CD4-positive, CD25-positive, alpha-beta regulatory T cell (primary cell): ENCODE measurements at regions not wholly inside any gene's neighbourhood (a gene's known extent, or its start where the extent isn't known, plus 50 kb on each side); places are given as distances from the start of the nearest gene placed in this dataset.

ENCODE experiments used
- ATAC-seq, 2 donors: fragments of 150-1000 bp; cut with Tn5 transposase; one replicate each; pipeline ENCODE4 v1.10.0; 2021; ENCODE audit warnings: low read depth in 2 of 2, moderate number of reproducible peaks in 2 of 2, moderate library complexity in 1 of 2
- DNase-seq, 3 donors: peaks; one replicate each; pipeline versions ENCODE4 v3.0.0 to v3.0.0-alpha.2; 2012 to 2022; ENCODE audit warnings: mixed read lengths in 1 of 3
- H3K27ac ChIP-seq: one replicate; pipeline ENCODE4 v1.7.0; 2013; ENCODE audit warnings: mild to moderate bottlenecking, low read length; ENCODE audit not compliant: insufficient read depth, poor library complexity, severe bottlenecking
- H3K27me3 ChIP-seq: one replicate; pipeline ENCODE4 v1.7.0; 2013; ENCODE audit warnings: low read length; ENCODE audit not compliant: control insufficient read depth, insufficient read depth
- H3K36me3 ChIP-seq: one replicate; pipeline ENCODE4 v1.7.0; 2013; ENCODE audit warnings: mild to moderate bottlenecking, low read length, moderate library complexity; ENCODE audit not compliant: control insufficient read depth, insufficient read depth
- H3K4me1 ChIP-seq: 2 replicates; pipeline ENCODE4 v1.7.0; 2013; ENCODE audit warnings: mild to moderate bottlenecking, low read length; ENCODE audit not compliant: insufficient read depth, control insufficient read depth, poor library complexity, severe bottlenecking
- H3K4me3 ChIP-seq: one replicate; pipeline ENCODE4 v1.7.0; 2013; ENCODE audit warnings: low read depth, mild to moderate bottlenecking, low read length, moderate library complexity
- H3K9me3 ChIP-seq, 2 experiments: 1 replicate in 1 of 2; 2 replicates in 1 of 2; pipeline ENCODE4 v1.7.0; 2013; ENCODE audit warnings: low read length in 2 of 2, mild to moderate bottlenecking in 1 of 2, moderate library complexity in 1 of 2; ENCODE audit not compliant: control insufficient read depth in 2 of 2
- H3K27ac Mint-ChIP-seq, 3 donors: one replicate each; pipeline ENCODE4 v1.8.0; 2020 to 2022; ENCODE audit warnings: mild to moderate bottlenecking in 3 of 3, mixed read lengths in 3 of 3, moderate library complexity in 2 of 3
- H3K27me3 Mint-ChIP-seq: one replicate; pipeline ENCODE4 v1.8.0; 2022; ENCODE audit warnings: mild to moderate bottlenecking, mixed read lengths
- H3K36me3 Mint-ChIP-seq: one replicate; pipeline ENCODE4 v1.8.0; 2020; ENCODE audit warnings: mixed read lengths
- H3K4me1 Mint-ChIP-seq, 4 donors: one replicate each; pipeline ENCODE4 v1.8.0; 2020 to 2022; ENCODE audit warnings: mixed read lengths in 4 of 4, mild to moderate bottlenecking in 1 of 4
- H3K4me3 Mint-ChIP-seq, 4 donors: one replicate each; pipeline ENCODE4 v1.8.0; 2020 to 2022; ENCODE audit warnings: mild to moderate bottlenecking in 4 of 4, mixed read lengths in 4 of 4, moderate library complexity in 3 of 4
- H3K9me3 Mint-ChIP-seq, 7 donors: one replicate each; pipeline ENCODE4 v1.8.0; 2020 to 2022; ENCODE audit warnings: mixed read lengths in 7 of 7, mild to moderate bottlenecking in 3 of 7, moderate library complexity in 2 of 7

DNA sequence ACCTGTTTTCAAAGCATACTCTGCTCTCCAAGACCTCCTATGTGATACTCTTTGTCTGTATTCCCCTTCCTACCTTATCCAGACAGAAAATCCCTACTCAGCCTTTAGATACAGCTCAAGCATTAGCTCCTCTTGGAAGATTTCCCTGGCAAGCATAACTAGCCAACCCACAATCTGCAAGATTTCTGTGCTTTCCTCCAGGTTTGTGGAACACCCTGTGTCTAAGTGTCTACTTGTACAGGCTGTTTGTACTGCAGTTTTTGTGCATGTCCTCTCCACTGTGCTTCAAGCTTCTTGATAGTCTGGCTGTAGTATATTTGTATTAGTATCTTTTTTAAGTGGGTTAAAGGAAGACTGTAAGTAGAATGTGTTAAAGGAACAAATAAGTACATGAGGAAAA lies 203.7 kb downstream of the RFC3 start:
- DNase-seq (no peak), ATAC-seq (no peak)
- Histone ChIP-seq H3K4me1 (no peaks in the 10 kb centered on the region), H3K36me3 (no peaks in the 10 kb centered on the region), H3K4me3 (no peak overlapping the region), H3K27me3 (no peaks in the 10 kb centered on the region), H3K27ac (no peak overlapping the region), H3K9me3 (peaks cover 3 to 9% of the 10 kb centered on the region in 2 experiments)
- no peak overlapping the region for H3K27ac Mint-ChIP-seq
- no peak overlapping the region for H3K4me3 Mint-ChIP-seq
- H3K9me3 Mint-ChIP-seq = peaks cover 0 to 21% (median 7%) of the 10 kb centered on the region in 7 donors
- no peaks in the 10 kb centered on the region for H3K36me3 Mint-ChIP-seq
- no peaks in the 10 kb centered on the region for H3K4me1 Mint-ChIP-seq
- H3K27me3 Mint-ChIP-seq = no peaks in the 10 kb centered on the region

DNA sequence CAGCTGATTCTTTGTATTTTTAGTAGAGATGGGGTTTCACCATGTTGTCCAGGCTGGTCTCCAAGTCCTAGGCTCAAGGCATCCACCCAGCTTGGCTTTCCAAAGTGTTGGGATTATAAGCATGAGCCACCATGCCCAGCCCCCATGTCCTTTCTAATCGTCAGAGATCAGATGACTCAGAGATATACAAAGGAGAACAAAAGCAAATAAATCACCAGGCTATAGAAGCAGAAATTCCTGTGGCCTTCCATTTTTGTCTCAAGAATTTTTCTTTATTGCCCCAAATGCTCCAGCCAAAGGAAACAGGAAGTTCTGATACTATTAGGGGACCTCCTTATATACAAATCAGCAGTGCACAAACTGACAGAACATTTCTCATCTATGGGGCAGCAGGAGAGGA lies 207.8 kb downstream of the RFC3 start:
- no peak overlapping the region for H3K27ac Mint-ChIP-seq
- H3K4me1 ChIP-seq = no peaks in the 10 kb centered on the region
- H3K36me3 Mint-ChIP-seq = no peaks in the 10 kb centered on the region
- no peak overlapping the region for H3K4me3 ChIP-seq
- H3K9me3 ChIP-seq = peaks cover 3 to 9% of the 10 kb centered on the region in 2 experiments
- no peak overlapping the region for H3K27ac ChIP-seq
- H3K9me3 Mint-ChIP-seq = peaks cover 0 to 25% (median 10%) of the 10 kb centered on the region in 7 donors
- H3K4me3 Mint-ChIP-seq = no peak overlapping the region
- H3K36me3 ChIP-seq = no peaks in the 10 kb centered on the region
- H3K4me1 Mint-ChIP-seq = no peaks in the 10 kb centered on the region
- DNase-seq = no peak
- no peaks in the 10 kb centered on the region for H3K27me3 Mint-ChIP-seq
- no peak for ATAC-seq
- no peaks in the 10 kb centered on the region for H3K27me3 ChIP-seq

DNA sequence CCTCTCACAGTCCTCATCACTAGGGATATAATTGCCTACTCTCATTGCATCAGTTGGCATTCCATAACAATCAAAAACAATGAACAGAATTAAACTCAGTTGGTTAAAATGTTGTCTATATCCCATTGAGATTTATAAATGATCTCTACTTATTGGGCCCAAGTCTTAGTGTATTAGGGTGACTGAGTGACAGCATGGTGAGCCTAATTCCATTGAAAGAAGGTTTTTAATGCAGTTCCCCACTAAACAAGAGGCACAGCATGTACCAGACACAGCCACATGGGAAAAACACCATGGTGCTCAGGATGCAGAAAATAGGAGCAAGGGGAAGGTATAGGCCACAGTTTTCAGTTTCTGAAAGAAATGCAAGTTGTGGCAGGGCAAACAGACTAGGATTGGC lies 208.4 kb downstream of the RFC3 start:
- Mint-ChIP-seq H3K27me3 (no peaks in the 10 kb centered on the region), H3K36me3 (no peaks in the 10 kb centered on the region)
- no peaks in the 10 kb centered on the region for H3K27me3 ChIP-seq

DNA sequence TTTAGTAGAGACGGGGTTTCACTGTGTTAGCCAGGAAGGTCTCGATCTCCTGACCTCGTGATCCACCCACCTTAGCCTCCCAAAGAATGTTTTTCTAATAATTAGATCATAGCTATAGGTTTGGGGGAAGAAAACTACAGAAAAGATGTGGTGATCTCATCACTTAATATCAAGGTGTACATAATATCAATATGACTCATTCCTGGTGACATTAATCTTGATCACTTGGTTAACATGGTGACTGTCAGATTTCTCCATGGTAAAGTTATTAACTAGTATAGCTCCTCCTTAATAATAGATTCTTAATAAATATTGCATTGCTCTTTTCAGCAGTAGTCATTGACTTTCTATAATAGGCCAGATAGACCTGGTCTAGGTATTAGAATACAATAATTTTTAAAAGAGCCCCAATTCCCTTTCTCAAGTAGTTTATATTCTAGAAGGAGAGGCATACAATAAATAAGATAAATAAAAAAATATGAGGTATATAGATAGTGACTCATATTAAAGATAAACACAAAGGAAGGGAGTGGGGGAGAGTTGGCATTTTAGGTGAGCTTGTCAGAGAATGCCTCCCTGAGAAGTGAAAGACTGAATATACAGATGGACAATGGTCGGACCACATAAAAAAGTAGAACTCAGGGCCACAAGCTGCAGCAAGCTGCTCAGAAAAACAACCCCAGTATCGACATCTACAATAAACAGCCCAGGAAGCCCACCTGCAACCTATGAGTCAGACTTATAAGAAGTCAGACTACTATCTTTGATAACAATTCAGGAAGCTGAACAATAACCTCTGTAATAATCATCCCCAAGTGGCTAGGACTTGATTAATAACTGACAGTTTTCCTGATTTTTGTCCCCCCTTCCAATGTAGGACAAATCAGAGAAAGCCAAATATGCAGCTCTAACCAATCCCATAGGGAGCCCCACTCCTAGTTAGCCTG lies 210.8 kb downstream of the RFC3 start:
- Histone ChIP-seq H3K4me3 (no peak overlapping the region), H3K27ac (no peak overlapping the region), H3K4me1 (no peaks in the 10 kb centered on the region), H3K9me3 (no peaks in the 10 kb centered on the region), H3K27me3 (no peaks in the 10 kb centered on the region), H3K36me3 (no peaks in the 10 kb centered on the region)
- Mint-ChIP-seq H3K4me3 (no peak overlapping the region), H3K4me1 (no peaks in the 10 kb centered on the region), H3K27me3 (no peaks in the 10 kb centered on the region), H3K27ac (no peak overlapping the region), H3K36me3 (no peaks in the 10 kb centered on the region), H3K9me3 (peaks cover 0 to 20% (median 5%) of the 10 kb centered on the region in 7 donors)
- ATAC-seq (no peak), DNase-seq (no peak)

More for the DNA sequence above, 208.4 kb downstream of the RFC3 start:
- Histone ChIP-seq H3K9me3 (peaks cover 3 to 8% of the 10 kb centered on the region in 2 experiments), H3K36me3 (no peaks in the 10 kb centered on the region), H3K4me3 (no peak overlapping the region), H3K4me1 (no peaks in the 10 kb centered on the region), H3K27ac (no peak overlapping the region)
- peaks cover 0 to 25% (median 10%) of the 10 kb centered on the region in 7 donors for H3K9me3 Mint-ChIP-seq
- no peak for DNase-seq
- no peak for ATAC-seq
- H3K4me1 Mint-ChIP-seq = no peaks in the 10 kb centered on the region
- no peak overlapping the region for H3K27ac Mint-ChIP-seq
- no peak overlapping the region for H3K4me3 Mint-ChIP-seq

DNA sequence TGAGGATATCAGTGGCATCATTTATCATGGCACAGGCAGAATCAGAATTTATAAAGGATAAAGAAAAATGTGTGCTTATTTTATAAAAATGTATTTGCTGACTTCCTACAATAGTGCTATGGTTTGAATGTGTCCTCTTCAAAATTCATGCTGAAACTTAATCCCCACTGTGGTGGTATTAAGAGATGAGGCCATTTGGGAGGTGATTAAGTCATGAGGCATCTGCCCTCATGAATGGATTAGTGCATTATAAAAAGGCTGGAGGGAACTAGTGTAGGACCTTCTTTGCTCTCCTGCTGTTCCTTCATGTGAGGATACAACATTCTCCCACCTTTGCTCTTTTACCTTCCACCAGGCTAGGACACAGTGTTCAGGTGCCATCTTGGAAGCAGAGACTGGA lies 212.8 kb downstream of the RFC3 start:
- H3K27me3 Mint-ChIP-seq = no peaks in the 10 kb centered on the region
- Histone ChIP-seq H3K36me3 (no peaks in the 10 kb centered on the region), H3K4me1 (no peaks in the 10 kb centered on the region), H3K9me3 (no peaks in the 10 kb centered on the region), H3K27ac (no peak overlapping the region), H3K4me3 (no peak overlapping the region), H3K27me3 (no peaks in the 10 kb centered on the region)
- no peak for ATAC-seq
- H3K27ac Mint-ChIP-seq = no peak overlapping the region
- no peak overlapping the region for H3K4me3 Mint-ChIP-seq
- H3K4me1 Mint-ChIP-seq = no peaks in the 10 kb centered on the region
- H3K36me3 Mint-ChIP-seq = no peaks in the 10 kb centered on the region
- H3K9me3 Mint-ChIP-seq = peaks cover 0 to 20% (median 6%) of the 10 kb centered on the region in 7 donors
- no peak for DNase-seq

DNA sequence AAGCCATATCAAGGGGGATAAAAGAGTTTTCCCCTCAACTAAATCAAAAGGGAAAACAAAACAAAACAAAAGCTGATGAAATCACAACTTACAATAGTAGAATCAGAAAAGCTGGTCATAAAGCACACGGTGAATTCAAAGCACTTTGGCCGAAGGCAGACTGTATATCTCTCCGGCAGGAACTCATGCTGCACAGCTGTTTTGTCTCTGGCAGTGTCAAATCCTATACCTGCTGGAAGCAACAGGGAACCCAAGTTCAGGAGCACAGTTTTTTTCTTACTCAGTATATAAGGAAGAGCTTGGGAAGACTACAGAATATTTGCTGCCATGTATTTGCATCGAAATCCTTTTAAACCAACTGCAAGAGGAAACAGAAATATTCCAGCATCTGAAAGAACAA lies 213.7 kb downstream of the RFC3 start:
- Mint-ChIP-seq H3K4me3 (no peak overlapping the region), H3K27me3 (peaks cover 4% of the 10 kb centered on the region), H3K9me3 (peaks cover 0 to 15% (median 6%) of the 10 kb centered on the region in 7 donors), H3K4me1 (no peaks in the 10 kb centered on the region), H3K27ac (no peak overlapping the region), H3K36me3 (no peaks in the 10 kb centered on the region)
- Histone ChIP-seq H3K27me3 (no peaks in the 10 kb centered on the region), H3K4me1 (no peaks in the 10 kb centered on the region), H3K36me3 (no peaks in the 10 kb centered on the region), H3K27ac (no peak overlapping the region), H3K4me3 (no peak overlapping the region), H3K9me3 (no peaks in the 10 kb centered on the region)
- DNase-seq (no peak), ATAC-seq (no peak)

DNA sequence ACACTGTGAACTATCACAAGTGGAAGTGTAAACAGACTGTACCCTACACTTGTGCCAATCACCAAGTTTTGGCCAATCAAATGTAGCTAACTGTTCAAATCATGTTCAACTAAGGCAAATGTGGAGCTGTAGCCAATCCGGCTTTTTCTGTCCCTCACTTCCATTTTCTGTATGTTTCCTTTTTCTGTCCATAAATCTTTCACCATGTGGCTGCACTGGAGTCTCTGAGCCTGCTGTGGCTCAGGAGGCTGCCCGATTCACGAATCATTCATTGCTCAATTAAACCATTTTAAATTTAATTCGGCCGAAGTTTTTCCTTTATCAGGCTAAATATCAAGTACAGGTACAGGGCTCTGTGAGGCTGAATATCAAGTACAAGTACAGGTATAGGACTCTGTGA lies 216.5 kb downstream of the RFC3 start:
- Mint-ChIP-seq H3K27ac (no peak overlapping the region), H3K27me3 (peaks cover 4% of the 10 kb centered on the region), H3K9me3 (peaks cover 0 to 15% (median 5%) of the 10 kb centered on the region in 7 donors), H3K36me3 (no peaks in the 10 kb centered on the region), H3K4me1 (no peaks in the 10 kb centered on the region), H3K4me3 (no peak overlapping the region)
- H3K36me3 ChIP-seq = no peaks in the 10 kb centered on the region
- no peak for DNase-seq
- H3K27me3 ChIP-seq = no peaks in the 10 kb centered on the region
- no peaks in the 10 kb centered on the region for H3K4me1 ChIP-seq
- H3K27ac ChIP-seq = no peak overlapping the region
- no peaks in the 10 kb centered on the region for H3K9me3 ChIP-seq
- ATAC-seq = no peak
- H3K4me3 ChIP-seq = no peak overlapping the region

DNA sequence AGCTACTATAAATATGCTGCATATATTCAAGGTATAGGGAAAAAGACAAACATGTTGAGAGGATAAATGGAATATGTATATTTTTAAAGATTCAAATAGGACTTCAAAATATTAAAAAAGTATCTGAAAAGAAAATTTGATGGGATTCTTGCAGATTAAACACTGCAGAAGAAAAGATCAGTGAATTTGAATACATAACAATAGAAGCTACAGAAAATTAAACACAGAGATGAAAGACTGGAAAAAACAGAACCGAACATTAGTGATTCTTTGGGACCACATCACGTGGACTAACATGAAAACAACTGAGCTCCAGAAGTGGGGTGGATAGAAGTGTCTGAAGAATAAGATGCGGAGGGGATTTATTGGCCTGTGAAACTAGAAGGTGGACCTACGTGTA lies 217.2 kb downstream of the RFC3 start:
- Histone ChIP-seq H3K4me1 (no peaks in the 10 kb centered on the region), H3K9me3 (no peaks in the 10 kb centered on the region), H3K27ac (no peak overlapping the region), H3K36me3 (no peaks in the 10 kb centered on the region), H3K4me3 (no peak overlapping the region), H3K27me3 (no peaks in the 10 kb centered on the region)
- H3K4me3 Mint-ChIP-seq = no peak overlapping the region
- no peaks in the 10 kb centered on the region for H3K4me1 Mint-ChIP-seq
- peaks cover 4% of the 10 kb centered on the region for H3K27me3 Mint-ChIP-seq
- no peaks in the 10 kb centered on the region for H3K36me3 Mint-ChIP-seq
- DNase-seq (no peak), ATAC-seq (no peak)
- no peak overlapping the region for H3K27ac Mint-ChIP-seq
- H3K9me3 Mint-ChIP-seq = peaks cover 0 to 9% (median 4%) of the 10 kb centered on the region in 7 donors
